NCI-H2107 treated with DMSO at 0.1 percent for 48 hours (cell line): ENCODE measurements at regions not wholly inside any gene's neighbourhood (a gene's known extent, or its start where the extent isn't known, plus 50 kb on each side); places are given as distances from the start of the nearest gene placed in this dataset.

Experiments
- DNase-seq: peaks from one replicate; lab custom pipeline; 2025; ENCODE audit not compliant: unreplicated experiment; lab: John Stamatoyannopoulos, UW

DNA sequence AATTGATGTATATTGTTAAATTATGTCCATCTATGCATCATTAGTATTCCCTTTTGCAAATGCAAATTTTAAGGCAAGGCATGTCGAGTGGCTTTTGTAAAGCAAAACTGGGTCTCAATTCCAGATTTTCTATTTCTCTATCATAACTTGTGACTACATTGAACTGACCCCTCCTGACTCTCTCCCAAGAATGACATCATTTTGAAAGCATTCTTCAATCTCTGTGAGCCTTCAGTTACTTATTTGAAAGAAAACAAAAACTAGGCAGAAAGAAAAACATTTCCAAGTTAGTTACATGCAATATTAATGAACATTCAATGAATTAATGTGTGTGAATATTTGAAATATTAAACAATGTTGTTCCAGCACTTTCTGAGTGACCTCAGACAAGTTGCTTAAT, 314.3 kb upstream of the CLNK start:
- DNase-seq, result no peak

DNA sequence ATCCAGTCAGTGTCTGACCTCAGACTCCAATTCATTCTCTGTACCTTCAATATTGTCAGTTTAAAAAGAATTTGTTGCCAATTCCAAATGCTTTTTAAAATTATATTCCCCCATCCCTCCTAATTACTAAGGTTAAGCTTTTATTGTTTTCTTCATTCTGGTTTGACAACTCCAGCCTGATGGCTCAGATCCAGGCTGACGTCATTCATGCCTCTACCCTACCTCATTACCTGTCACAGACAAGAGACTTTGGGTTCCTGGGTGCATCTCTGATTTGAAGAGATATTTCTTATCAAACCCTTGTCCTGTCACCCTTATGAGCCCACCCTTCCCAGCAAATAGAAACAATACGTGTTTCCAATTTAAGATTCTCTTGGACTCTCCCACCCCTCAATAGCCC, 300.2 kb upstream of the CLNK start:
- no peak for DNase-seq

DNA sequence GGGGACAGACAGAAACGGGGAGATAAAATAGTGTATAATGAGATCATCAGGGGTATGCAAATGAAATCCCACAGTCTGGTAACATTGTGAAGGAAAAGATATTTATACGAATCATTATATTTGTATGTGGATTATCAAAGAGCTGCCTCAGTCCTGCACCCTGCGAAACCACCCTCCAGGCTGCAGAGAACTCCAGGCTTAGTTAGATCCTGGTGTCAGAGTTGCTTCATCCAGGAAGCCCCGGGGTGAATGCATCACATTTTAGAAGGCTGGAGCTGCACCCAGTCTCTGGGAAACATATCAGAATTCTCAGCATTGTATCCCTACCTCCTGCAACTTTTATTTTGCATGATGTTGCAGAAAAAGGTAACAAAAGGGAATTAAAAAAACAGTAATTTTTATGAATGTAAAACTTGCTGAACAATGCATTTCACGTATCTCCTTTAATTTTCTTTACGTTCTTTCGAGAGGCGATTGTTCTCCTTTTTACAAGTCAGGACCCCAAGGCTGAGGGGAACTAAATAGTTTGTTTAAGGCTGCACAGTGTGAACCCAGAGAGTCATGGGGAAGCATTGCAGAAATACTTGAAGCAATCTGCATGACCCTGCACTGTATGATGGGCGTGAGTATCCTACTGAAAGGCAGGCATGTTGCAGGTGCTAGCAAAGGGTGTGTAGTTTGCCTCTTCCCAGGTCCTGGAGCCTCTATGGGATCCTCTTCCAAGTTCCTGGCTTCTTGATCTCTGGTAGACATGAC, 299.5 kb upstream of the CLNK start:
- no peak for DNase-seq

DNA sequence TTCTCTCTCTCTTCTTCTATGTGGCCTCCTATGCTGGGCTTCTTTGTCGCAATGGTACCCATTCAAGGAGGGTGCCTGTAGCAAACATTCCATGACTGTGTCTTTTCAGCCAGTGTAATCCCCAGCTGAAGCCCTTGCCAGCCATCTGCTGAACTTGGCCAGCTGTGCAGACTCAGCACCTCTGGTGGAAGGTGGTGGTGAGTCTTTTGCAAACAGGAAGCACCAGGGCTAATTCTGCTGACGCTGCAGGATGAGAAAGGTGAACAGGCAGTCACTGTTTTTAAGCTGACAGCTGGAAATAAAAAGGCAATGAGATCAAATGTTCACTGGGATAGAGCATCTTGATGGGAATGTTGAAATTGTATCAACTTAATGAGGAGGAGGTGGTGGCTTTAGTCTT, 298.7 kb upstream of the CLNK start:
- DNase-seq, result no peak

DNA sequence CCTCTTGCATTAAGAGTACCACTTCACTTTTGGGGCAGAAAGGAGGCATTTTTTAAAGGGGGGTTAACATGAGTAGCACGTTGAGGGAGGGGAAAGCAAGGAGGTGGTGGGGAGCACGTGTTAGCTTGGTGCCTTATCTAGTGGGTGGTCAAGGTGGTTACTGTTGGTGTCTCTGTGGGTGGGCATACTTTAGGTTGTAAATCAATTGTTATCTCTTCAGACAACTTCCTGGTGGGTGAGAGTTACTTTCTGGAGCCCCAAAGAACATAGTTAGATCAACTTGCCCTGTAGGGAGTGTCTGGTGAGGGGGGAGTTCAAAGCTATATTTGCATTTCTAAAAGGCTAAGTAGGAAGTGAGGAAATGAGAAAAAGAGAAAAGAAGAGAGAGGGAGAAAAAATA, 297.7 kb upstream of the CLNK start:
- no peak for DNase-seq

DNA sequence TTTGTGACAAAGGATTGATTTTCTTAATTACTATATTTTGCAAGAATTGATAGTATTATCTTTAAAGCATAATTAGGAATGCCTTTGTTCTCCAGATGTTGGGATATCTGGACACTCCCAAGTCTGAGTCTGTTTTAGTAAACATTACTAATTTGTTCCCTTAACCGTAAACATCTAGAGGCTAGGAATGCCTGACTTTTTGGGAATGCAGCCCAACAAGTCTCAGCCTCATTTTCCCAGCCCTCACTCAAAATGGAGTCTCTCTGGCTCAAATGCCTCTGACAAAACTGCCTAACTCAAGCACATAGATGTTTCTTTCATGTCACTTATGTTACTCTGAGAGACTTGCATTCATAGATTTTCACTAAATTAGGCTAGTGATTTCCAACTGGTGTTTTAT, 297.0 kb upstream of the CLNK start:
- no peak for DNase-seq

DNA sequence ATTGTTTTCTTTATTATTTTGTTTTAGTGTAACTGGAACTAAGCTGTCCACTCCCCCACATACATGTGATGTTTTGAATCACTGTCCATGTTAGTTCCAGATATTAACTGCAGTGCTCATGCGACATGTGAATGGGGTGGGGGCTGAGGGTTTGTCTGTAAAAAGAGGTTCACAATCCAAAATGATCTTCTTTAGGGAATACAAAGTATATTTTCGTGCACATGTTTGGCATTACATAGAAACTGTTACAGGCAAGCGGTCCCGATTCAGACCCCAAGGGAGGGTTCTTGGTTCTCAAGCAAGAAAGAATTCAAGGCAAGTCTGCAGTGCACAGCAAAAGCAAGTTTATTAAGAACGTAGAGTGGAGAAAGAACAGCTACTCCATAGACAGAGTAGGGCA, 296.5 kb upstream of the CLNK start:
- no peak for DNase-seq

DNA sequence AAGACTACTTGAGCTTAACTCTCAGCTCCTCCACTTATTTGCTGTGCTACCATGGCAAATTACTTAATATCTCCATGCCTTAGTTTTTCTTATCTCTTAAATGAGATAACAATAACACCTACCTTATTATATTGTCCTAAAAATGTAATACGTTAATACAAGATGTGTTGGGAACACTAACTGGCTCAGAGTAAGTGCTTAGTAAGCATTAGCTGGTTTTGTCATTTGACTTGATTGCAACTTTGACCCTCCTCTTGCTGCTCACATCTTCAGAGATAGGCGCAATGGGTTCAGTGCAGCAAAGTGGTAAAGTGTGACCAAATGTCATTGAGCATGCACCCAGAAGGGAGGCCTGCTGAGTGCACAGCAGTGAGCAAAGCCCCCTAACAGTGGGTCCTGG, 294.5 kb upstream of the CLNK start:
- no peak for DNase-seq

DNA sequence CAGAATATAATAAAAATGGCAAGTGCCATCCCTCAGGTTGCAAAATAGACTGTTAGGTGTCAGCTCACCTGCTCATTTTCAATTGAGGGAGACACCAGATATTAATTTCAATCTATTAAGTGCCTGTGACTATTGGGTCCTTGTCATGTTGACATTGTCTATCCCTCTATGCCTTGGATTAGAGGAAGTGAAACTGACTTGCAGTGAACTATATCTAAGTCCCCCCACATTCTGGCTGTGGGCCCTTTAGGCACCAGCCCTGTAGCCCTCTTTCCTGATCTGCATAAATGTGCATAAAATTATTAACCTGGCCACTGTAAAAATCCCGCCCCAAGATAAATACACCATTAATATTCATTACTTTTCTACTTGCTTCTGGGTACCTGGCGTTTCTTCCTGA, 293.0 kb upstream of the CLNK start:
- DNase-seq, result no peak

DNA sequence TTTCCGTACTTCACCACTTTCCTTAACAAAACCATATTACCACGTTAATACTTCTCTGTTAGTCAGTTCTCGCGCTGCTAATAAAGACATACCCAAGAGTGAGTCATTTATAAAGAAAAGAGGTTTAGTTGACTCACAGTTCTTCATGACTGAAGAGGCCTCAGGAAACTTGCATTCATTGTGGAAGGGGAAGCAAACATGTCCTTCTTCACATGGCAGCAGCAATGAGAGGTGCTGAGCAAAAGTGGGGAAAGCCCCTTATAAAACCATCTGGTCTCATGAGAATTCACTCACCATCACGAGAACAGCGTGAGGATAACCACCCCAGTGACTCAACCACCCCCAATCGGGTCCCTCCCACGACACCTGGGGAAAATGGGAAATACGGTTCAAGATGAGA, 289.8 kb upstream of the CLNK start:
- DNase-seq, result no peak

DNA sequence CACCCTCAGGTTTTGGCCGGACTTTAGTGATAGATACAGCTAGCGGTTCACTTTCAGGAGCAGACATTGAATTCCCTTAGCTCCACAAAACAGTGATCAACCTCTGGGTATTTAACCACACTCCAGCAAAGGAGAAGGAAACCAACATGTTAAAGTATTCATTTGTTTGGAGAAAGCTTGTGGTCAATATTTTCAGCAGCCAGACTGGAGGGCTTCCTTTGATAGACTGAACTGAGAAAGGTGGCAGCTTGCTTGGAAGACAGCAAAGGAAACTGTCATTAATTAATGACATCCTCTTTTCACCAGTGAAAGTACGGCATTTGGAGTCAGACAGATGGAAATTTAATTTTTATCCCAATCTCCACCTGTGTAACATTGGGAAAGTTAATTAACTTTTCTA, 289.1 kb upstream of the CLNK start:
- no peak for DNase-seq

DNA sequence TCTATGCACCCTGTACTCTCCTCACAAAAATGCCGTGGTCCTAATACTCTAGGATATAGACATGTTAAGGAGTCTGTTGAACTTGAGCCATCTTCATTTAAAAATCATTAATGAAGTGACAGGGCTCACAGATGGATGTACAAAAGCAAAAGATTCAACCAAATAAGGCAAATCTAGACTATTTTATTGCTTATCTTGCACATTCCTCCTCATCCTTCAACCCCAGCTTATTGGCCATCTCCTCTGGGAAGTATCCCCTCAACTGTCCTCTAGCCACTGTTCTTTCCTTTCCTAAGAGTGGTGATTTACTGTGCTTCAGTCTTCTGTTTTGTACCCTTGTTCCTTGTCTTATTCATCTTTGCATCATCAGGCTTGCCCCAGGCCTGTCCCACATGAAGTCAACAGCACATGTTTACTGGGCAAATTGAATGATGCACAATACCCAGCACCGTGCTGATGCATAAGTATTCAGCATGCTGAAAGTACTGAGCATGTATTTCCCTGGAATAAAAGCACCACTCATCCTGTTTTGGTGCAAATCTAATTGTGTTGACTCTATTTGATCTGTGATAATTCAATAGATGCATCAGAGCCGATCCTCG, 287.3 kb upstream of the CLNK start:
- DNase-seq, result no peak

DNA sequence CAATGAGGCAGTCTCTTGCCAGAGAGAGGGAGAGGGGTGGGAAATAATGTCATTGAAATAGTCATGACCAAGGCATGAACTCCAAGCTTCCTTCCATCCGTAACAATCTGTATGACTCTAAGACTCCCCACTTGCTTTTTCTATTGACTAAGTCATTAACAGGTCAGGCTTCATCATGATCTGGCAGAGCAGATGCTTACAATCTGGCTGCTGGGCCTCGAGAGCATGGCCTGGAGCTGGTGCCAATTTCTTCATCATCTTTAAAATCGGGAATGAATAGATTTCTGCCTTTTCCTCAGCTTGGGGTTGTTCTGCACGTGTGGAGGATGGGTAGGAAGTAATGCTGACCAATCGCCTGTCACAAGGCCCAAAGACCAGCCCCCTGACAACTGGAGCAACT, 280.6 kb upstream of the CLNK start:
- DNase-seq, result no peak

DNA sequence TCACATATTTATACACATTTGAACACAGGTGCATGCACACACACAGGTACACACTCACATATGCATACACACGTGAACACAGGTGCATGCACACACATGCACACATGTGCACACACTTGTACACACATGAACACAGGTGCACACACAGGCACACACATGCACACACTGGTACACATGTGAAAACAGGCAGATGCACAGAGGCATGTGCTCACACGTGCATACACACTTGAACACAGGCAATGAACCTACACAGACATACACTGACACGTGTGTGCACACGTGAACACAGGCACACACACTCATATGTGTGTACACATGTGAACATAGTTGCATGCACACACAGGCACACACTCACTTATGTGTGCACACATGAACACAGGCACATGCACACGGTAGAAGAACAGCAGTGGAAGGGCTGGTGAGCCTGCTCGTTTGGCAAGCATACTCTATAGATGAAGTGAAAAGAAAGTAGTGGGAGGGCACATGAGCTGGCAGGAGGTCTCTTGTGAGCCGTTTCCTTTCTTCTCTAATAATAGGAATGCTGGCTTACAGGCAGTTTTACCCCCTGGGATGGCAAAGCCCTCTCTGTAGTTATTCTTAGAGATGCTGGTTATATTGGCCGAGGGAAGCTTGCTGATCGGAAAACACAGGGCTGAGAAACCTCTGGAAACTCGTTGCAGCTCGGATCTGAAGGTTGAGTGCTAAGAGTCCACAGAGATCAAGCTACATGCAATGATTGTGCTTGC, 279.6 kb upstream of the CLNK start:
- no peak for DNase-seq

DNA sequence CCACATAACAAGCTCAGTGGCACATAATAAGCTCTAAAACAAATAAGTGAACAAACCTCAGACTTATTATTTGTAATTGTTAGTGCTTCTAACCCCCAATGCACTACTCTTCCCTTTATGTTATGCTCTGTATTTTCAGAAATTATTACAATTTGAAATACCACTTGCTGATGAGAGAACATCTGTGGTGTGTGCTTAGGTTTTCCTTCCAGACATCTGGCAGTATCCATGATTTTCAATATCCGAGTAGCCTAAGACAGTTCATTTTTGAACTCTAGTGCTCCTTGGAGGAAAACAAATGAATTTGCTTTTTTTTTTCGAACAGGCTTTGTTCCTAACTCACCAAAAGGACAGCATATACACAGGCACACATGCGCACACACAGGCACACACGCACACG, 278.7 kb upstream of the CLNK start:
- DNase-seq, result no peak

DNA sequence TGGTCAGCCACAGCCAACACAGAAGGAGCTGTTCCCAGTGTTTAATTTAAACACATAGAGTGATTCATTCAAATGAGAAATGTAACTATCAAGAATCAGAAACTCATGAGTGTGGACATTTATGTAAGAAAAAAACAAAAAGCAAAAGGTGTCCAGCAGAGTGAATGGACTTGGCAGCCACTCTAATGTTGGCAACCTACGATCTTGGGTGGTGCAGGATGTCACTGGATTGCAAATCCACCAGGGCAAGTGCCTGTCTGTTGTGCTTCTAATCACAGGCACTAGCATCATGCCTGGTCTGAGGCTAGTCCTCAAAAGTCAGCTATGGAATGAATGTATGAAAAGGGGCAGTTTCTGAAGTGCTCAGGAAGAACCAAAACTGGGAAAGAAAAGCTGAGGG, 277.7 kb upstream of the CLNK start:
- DNase-seq, result no peak

DNA sequence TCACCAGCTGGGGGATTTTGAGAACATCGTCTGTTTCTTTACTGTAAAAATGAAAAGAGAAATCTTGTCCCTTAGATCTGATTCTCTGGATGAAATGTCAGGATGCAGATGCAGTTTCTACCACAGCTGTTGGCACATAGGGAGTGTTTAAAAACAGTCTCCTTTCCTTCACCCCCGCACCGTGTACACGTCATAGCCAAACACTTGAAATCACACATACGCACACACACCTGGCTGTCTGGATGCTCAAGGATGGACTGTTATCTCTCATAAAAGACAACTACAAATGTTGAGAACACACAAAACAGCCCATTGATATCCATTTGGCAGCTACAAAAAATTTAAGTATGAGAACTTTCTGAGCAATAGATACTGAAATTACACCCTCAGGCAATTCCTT, 275.8 kb upstream of the CLNK start:
- no peak for DNase-seq

DNA sequence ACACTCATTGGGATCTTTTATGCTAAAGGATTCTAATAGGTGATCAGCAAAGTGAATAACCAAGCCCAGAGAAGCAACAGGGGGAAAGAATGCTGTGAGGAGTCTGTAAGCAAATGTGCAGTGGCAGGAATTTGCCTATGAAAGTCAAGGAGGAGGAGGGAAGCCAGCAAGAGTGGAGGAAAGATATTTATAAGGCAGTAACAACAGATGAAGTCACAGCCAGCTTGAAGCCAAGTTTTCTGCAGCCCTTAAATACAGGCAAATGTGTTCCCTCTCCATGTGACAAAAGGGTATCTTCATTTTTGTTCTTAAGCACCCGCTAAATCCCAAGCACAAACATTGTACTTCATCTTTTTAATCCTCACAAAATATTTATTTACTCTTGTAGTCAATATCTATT, 275.0 kb upstream of the CLNK start:
- no peak for DNase-seq

DNA sequence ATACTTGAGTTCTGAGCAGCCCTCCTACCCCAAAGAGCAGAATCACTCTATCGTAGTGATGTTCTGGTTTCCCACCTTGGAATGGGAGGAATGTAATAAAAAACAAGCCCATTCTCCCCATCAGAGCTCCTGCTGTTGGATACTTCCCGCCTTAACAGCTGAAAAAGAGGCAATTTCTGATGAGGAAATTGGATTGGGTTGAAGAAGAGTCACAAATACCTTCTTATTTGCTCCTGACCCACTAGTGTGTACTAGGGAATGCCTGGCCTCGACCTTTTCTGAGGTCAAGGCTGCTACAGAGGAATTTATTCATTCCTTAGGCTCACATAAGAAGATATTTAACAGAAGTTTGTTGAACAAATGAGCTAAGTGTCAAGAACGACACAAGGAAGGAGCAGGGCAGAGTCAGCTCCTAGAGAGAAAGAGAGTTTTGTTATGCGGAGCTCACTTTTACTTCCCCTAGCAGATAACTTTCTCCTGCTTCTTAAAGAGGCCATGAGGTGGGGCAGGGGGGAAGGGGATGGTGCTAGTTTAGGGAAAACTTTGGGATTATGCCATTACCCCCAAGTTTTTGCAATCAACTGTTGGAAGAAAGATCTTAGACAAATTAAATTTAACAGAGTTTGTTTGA, 273.8 kb upstream of the CLNK start:
- DNase-seq, result no peak

DNA sequence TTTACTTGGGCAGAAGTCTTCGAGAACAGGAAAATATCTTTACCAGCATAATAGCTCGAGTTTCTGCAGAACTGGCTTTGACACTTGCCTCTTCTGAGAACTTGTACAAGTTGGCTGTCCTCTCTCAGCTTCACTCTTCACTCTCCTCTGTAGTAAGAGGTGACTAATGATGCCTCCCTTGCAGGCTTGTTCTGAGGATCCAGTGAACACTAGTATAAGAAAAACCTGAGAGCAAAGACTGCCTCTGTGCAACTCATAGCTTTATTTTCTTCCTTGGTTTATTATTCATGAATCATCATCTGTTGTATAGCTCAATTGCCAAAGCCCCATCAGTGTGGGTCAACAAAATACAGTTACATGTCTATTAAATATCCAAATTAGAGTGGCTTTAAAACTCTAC, 266.7 kb upstream of the CLNK start:
- no peak for DNase-seq

DNA sequence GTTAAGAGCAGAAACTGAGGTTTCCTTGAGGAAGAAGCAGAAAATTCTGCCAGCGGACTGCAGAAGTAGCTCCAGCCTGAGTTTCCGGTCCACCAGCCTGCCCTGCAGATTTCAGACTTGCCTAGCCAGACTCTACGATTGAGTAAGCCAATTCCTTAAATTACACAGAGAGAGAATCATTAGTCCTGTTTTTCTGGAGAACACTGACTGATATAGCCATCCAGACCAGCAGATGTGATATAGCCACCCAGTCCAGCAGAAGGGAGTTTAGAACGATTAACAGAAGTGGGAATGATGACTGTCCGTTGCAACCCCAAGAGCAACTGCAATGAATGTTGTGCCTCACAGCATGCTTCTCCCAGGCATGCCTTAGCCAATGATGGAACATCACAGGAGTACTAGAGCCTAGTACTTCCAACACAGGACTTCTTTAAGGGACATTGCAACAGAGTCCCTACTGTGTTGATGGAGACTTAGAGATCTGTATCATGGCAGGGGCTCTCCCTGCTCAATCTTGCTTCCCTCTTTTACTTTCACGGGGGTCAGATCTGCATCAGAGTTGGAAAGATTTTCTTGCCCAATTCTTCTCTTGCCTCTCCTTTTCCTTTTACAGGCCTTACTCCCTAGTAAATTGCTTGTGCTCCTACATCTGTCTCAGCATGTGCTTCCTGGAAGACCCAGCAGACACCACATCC, 264.6 kb upstream of the CLNK start:
- no peak for DNase-seq
